HL-60 (cell line): ENCODE measurements at regions not wholly inside any gene's neighbourhood (a gene's known extent, or its start where the extent isn't known, plus 50 kb on each side); places are given as distances from the start of the nearest gene placed in this dataset.

Experiments used
- CTCF ChIP-seq: IDR thresholded peaks from one replicate; pipeline ENCODE4 v1.5.1; 2011; ENCODE audit warnings: low read length, control low read depth, inconsistent platforms; ENCODE audit not compliant: insufficient read depth
- GABPA ChIP-seq: IDR thresholded peaks from 2 replicates; pipeline ENCODE4 v1.6.1; 2012; ENCODE audit warnings: low read depth
- POLR2AphosphoS5 ChIP-seq: IDR thresholded peaks from 2 replicates; pipeline ENCODE4 v1.6.1; 2012; ENCODE audit warnings: low read depth
- REST ChIP-seq: IDR thresholded peaks from 2 replicates; pipeline ENCODE4 v1.6.1; 2012; ENCODE audit warnings: low read depth; ENCODE audit not compliant: insufficient replicate concordance
- SPI1 ChIP-seq: IDR thresholded peaks from 2 replicates; pipeline ENCODE4 v1.6.1; 2012; ENCODE audit warnings: low read depth, mild to moderate bottlenecking, borderline replicate concordance

GRCh38 chr7:32137059-32137458 is 66.9 kb upstream of the PDE1C start:
- TF ChIP-seq CTCF (no peak), GABPA (no peak), POLR2AphosphoS5 (no peak), REST (no peak), SPI1 (no peak)
